ENCODE measurements at regions not wholly inside any gene's neighbourhood (a gene's known extent, or its start where the extent isn't known, plus 50 kb on each side); places are given as distances from the start of the nearest gene placed in this dataset.

- no peaks in the 10 kb centered on the region for H3K27me3 ChIP-seq (replicated peaks; ENCODE audit: control insufficient read depth, insufficient read depth, low read length)
- no peak for DNase-seq (ENCODE audit: extremely low read depth, insufficient read length)
- TF ChIP-seq, protein P1, sequence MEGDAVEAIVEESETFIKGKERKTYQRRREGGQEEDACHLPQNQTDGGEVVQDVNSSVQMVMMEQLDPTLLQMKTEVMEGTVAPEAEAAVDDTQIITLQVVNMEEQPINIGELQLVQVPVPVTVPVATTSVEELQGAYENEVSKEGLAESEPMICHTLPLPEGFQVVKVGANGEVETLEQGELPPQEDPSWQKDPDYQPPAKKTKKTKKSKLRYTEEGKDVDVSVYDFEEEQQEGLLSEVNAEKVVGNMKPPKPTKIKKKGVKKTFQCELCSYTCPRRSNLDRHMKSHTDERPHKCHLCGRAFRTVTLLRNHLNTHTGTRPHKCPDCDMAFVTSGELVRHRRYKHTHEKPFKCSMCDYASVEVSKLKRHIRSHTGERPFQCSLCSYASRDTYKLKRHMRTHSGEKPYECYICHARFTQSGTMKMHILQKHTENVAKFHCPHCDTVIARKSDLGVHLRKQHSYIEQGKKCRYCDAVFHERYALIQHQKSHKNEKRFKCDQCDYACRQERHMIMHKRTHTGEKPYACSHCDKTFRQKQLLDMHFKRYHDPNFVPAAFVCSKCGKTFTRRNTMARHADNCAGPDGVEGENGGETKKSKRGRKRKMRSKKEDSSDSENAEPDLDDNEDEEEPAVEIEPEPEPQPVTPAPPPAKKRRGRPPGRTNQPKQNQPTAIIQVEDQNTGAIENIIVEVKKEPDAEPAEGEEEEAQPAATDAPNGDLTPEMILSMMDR (IDR thresholded peaks at IDR 0.05; ENCODE audit: insufficient read depth, low read length, poor library complexity, severe bottlenecking): no peak
- no peaks in the 10 kb centered on the region for H3K36me3 ChIP-seq (ENCODE audit: control insufficient read depth, insufficient read depth, low read length)
- no peak overlapping the region for H3K4me3 ChIP-seq (replicated peaks; ENCODE audit: low read depth, low read length)
Measured at GRCh38 chr5:52725808-52726207, 61.9 kb upstream of the ITGA1 start.

- Histone ChIP-seq H3K36me3 (ENCODE audit: control insufficient read depth, insufficient read depth, low read length) (no peaks in the 10 kb centered on the region), H3K4me3 (replicated peaks; ENCODE audit: low read depth, low read length) (no peak overlapping the region), H3K27me3 (replicated peaks; ENCODE audit: control insufficient read depth, insufficient read depth, low read length) (no peaks in the 10 kb centered on the region)
- TF ChIP-seq, protein P1 (IDR thresholded peaks at IDR 0.05; ENCODE audit: insufficient read depth, low read length, poor library complexity, severe bottlenecking): no peak
- DNase-seq (ENCODE audit: extremely low read depth, insufficient read length): no peak
Measured at GRCh38 chr5:52727020-52727419, 60.7 kb upstream of the ITGA1 start.

GRCh38 chr5:52727576-52727975 lies 60.1 kb upstream of the ITGA1 start:
- no peak for DNase-seq (ENCODE audit: extremely low read depth, insufficient read length)
- Histone ChIP-seq H3K4me3 (replicated peaks; ENCODE audit: low read depth, low read length) (no peak overlapping the region), H3K36me3 (ENCODE audit: control insufficient read depth, insufficient read depth, low read length) (no peaks in the 10 kb centered on the region), H3K27me3 (replicated peaks; ENCODE audit: control insufficient read depth, insufficient read depth, low read length) (no peaks in the 10 kb centered on the region)
- TF ChIP-seq, protein P1 (IDR thresholded peaks at IDR 0.05; ENCODE audit: insufficient read depth, low read length, poor library complexity, severe bottlenecking): no peak

DNA sequence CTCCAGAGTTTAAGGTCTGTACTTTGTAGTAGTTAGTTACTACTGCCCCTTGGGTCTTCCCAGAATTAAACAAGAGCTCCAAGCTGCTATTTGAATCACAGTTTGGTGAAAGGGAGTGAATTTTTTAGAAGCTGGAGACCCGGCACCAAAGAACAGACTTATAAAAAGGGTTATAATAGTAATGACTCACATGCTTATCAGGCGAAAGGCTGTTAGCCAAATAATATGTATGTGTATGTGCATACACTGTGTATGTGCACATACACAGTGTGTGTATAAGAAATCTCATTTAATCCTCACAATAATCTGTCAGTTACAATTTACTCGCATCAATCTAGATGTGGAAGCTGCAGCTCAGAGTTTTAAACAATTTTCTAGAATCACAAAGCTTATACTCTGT lies 59.5 kb upstream of the ITGA1 start:
- TF ChIP-seq, protein P1 (IDR thresholded peaks at IDR 0.05; ENCODE audit: insufficient read depth, low read length, poor library complexity, severe bottlenecking): no peak
- no peaks in the 10 kb centered on the region for H3K36me3 ChIP-seq (ENCODE audit: control insufficient read depth, insufficient read depth, low read length)
- no peak for DNase-seq (ENCODE audit: extremely low read depth, insufficient read length)
- H3K27me3 ChIP-seq (replicated peaks; ENCODE audit: control insufficient read depth, insufficient read depth, low read length): no peaks in the 10 kb centered on the region
- H3K4me3 ChIP-seq (replicated peaks; ENCODE audit: low read depth, low read length): no peak overlapping the region

DNA sequence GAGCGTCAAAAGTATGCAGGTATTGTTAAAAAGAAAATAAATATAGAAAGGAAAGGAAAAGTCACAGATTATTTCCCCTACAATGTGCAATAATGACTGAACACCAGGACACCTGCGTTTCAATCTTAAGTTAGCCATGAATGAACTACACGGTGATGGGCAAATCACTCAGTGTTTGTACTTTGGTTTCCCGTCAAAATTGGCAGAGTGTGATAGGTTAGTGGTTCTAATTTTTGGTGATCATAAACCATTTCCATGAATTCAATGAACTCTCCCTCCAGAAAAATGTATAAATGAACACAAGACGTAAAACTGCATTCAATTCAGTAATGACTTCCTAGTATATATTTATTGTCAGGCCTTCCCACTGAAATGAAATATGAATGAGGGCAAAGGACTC lies 59.0 kb upstream of the ITGA1 start:
- DNase-seq (ENCODE audit: extremely low read depth, insufficient read length): no peak
- no peaks in the 10 kb centered on the region for H3K36me3 ChIP-seq (ENCODE audit: control insufficient read depth, insufficient read depth, low read length)
- no peaks in the 10 kb centered on the region for H3K27me3 ChIP-seq (replicated peaks; ENCODE audit: control insufficient read depth, insufficient read depth, low read length)
- no peak overlapping the region for H3K4me3 ChIP-seq (replicated peaks; ENCODE audit: low read depth, low read length)
- TF ChIP-seq, protein P1 (IDR thresholded peaks at IDR 0.05; ENCODE audit: insufficient read depth, low read length, poor library complexity, severe bottlenecking): no peak
